H1 (cell line): ENCODE measurements at regions not wholly inside any gene's neighbourhood (a gene's known extent, or its start where the extent isn't known, plus 50 kb on each side); places are given as distances from the start of the nearest gene placed in this dataset.
A peak's percentile ranks its signal among the peaks of the same experiment; 100 is the strongest.

ENCODE experiments used
- CTCF ChIA-PET: fragments of 300-600 bp; sonication (Branson Sonifier 250); formaldehyde crosslinking; loops from one replicate; lab custom pipeline; 2021; ENCODE audit not compliant: partially characterized antibody; lab: Charles Lee
- POLR2A ChIA-PET: fragments of 300-600 bp; sonication (Branson Sonifier 250); formaldehyde crosslinking; loops from one replicate; lab custom pipeline; 2021; ENCODE audit warnings: inconsistent platforms; ENCODE audit not compliant: partially characterized antibody; lab: Charles Lee
- DNase-seq, 2 experiments: peaks; one replicate each; pipeline versions ENCODE4 v3.0.0 to v3.0.0-alpha.2; 2010 to 2022; ENCODE audit warnings: low spot score in 2 of 2, low read depth in 1 of 2, mixed read lengths in 1 of 2
- FAIRE-seq: peaks from 2 replicates; lab custom pipeline; 2011; peaks lifted over from hg19 to GRCh38; lab: Jason Lieb, UNC
- H2AFZ ChIP-seq: 2 replicates; pipeline ENCODE4 v1.8.1; 2012; ENCODE audit warnings: low read length, inconsistent platforms
- H2AK5ac ChIP-seq: 2 replicates; pipeline ENCODE4 v1.6.1; 2013; ENCODE audit warnings: low read depth, low read length
- H2BK120ac ChIP-seq: replicated peaks from 2 replicates; pipeline ENCODE3; 2013; ENCODE audit warnings: low read depth, low read length, inconsistent platforms
- H2BK12ac ChIP-seq: 2 replicates; pipeline ENCODE4 v1.6.1; 2013; ENCODE audit warnings: low read depth, low read length
- H2BK15ac ChIP-seq: 2 replicates; pipeline ENCODE4 v1.6.1; 2013; ENCODE audit warnings: low read length
- H2BK20ac ChIP-seq: 2 replicates; pipeline ENCODE4 v1.6.1; 2013; ENCODE audit warnings: low read length
- H2BK5ac ChIP-seq: 2 replicates; pipeline ENCODE4 v1.6.1; 2013; ENCODE audit warnings: low read depth, low read length
- H3K14ac ChIP-seq: 2 replicates; pipeline ENCODE4 v1.6.1; 2013; ENCODE audit warnings: inconsistent platforms; ENCODE audit not compliant: insufficient read length
- H3K18ac ChIP-seq: 2 replicates; pipeline ENCODE4 v1.6.1; 2013; ENCODE audit warnings: low read length; ENCODE audit errors: extremely low read depth
- H3K23ac ChIP-seq: 2 replicates; pipeline ENCODE4 v1.6.1; 2013; ENCODE audit warnings: inconsistent platforms; ENCODE audit not compliant: insufficient read length
- H3K23me2 ChIP-seq: 2 replicates; pipeline ENCODE4 v1.6.1; 2013; ENCODE audit warnings: low read depth, low read length
- H3K27ac ChIP-seq: 2 replicates; pipeline ENCODE4 v1.6.1; 2011; ENCODE audit warnings: low read depth, low read length, inconsistent platforms
- H3K27me3 ChIP-seq, 4 experiments: replicated peaks in 1 of 4; 1 replicate in 1 of 4; 2 replicates in 3 of 4; pipeline versions ENCODE4 v1.6.1 to v1.8.1; 2011 to 2013; ENCODE audit warnings: low read length in 3 of 4, mild to moderate bottlenecking in 3 of 4, inconsistent platforms in 2 of 4, mixed read lengths in 2 of 4, moderate library complexity in 1 of 4; ENCODE audit not compliant: control insufficient read depth in 3 of 4, insufficient read depth in 3 of 4; ENCODE audit errors: extremely low read depth in 1 of 4
- H3K36me3 ChIP-seq, 4 experiments: 2 replicates each; pipeline versions ENCODE4 v1.6.1 to v1.8.1; 2011 to 2013; ENCODE audit warnings: mild to moderate bottlenecking in 4 of 4, low read length in 3 of 4, moderate library complexity in 2 of 4, control low read depth in 1 of 4, inconsistent platforms in 1 of 4; ENCODE audit not compliant: insufficient read depth in 4 of 4, control insufficient read depth in 2 of 4
- H3K4ac ChIP-seq: replicated peaks from 2 replicates; pipeline ENCODE3; 2013; ENCODE audit warnings: low read length, low read depth, mixed read lengths, inconsistent platforms; ENCODE audit not compliant: insufficient read length
- H3K4me1 ChIP-seq, 4 experiments: replicated peaks in 1 of 4; 1 replicate in 1 of 4; 2 replicates in 3 of 4; pipeline versions ENCODE4 v1.6.1 to v1.8.1; 2011 to 2013; ENCODE audit warnings: low read length in 3 of 4, inconsistent platforms in 2 of 4, mixed read lengths in 1 of 4; ENCODE audit not compliant: insufficient read depth in 4 of 4, control insufficient read depth in 3 of 4
- H3K4me2 ChIP-seq, 2 experiments: 2 replicates each; pipeline versions ENCODE4 v1.6.1 to v1.8.1; 2011 to 2013; ENCODE audit warnings: low read depth in 2 of 2, low read length in 2 of 2, control low read depth in 1 of 2, inconsistent platforms in 1 of 2, mild to moderate bottlenecking in 1 of 2; ENCODE audit not compliant: insufficient read depth in 1 of 2
- H3K4me3 ChIP-seq, 4 experiments: fragments of 200-600, 300-600 bp in 1 of 4; sonication (generic), shearing (Covaris generic), sonication (Bioruptor Twin) in 1 of 4; 2 replicates each; pipeline versions ENCODE4 v1.5.1 to v1.8.1; 2011 to 2016; ENCODE audit warnings: low read length in 4 of 4, low read depth in 3 of 4, control low read depth in 2 of 4, inconsistent platforms in 2 of 4, mild to moderate bottlenecking in 2 of 4, mixed read lengths in 1 of 4, moderate library complexity in 1 of 4; ENCODE audit not compliant: insufficient read depth in 2 of 4; ENCODE audit errors: extremely low read depth in 1 of 4
- H3K56ac ChIP-seq: replicated peaks from 2 replicates; pipeline ENCODE3; 2013; ENCODE audit warnings: low read depth, mild to moderate bottlenecking, mixed read lengths, low read length, inconsistent platforms; ENCODE audit not compliant: insufficient read length
- H3K79me1 ChIP-seq: 2 replicates; pipeline ENCODE4 v1.6.1; 2013; ENCODE audit warnings: low read depth, low read length, control low read depth
- H3K79me2 ChIP-seq, 2 experiments: 2 replicates each; pipeline versions ENCODE4 v1.6.1 to v1.8.1; 2012 to 2013; ENCODE audit warnings: low read length in 2 of 2, mild to moderate bottlenecking in 2 of 2, inconsistent platforms in 1 of 2; ENCODE audit not compliant: insufficient read depth in 2 of 2, control insufficient read depth in 1 of 2
- H3K9ac ChIP-seq, 4 experiments: replicated peaks in 1 of 4; 1 replicate in 1 of 4; 2 replicates in 3 of 4; pipeline versions ENCODE4 v1.6.1 to v1.8.1; 2011 to 2013; ENCODE audit warnings: low read depth in 3 of 4, low read length in 3 of 4, control low read depth in 2 of 4, mild to moderate bottlenecking in 2 of 4, moderate library complexity in 2 of 4, inconsistent platforms in 1 of 4; ENCODE audit errors: extremely low read depth in 1 of 4
- H3K9me3 ChIP-seq, 2 experiments: 2 replicates each; pipeline versions ENCODE4 v1.6.1 to v1.8.1; 2012 to 2013; ENCODE audit warnings: mild to moderate bottlenecking in 2 of 2, moderate library complexity in 2 of 2, control low read depth in 1 of 2, inconsistent platforms in 1 of 2, low read depth in 1 of 2, low read length in 1 of 2, mixed read lengths in 1 of 2; ENCODE audit not compliant: insufficient read depth in 2 of 2
- H4K20me1 ChIP-seq, 2 experiments: replicated peaks in 1 of 2; 2 replicates each; pipeline versions ENCODE3 to v1.8.1; 2011 to 2013; ENCODE audit warnings: inconsistent platforms in 2 of 2, low read length in 2 of 2, mild to moderate bottlenecking in 1 of 2; ENCODE audit not compliant: insufficient read depth in 2 of 2, control insufficient read depth in 1 of 2
- H4K5ac ChIP-seq: 2 replicates; pipeline ENCODE4 v1.6.1; 2013; ENCODE audit warnings: low read length, low read depth, mixed read lengths, inconsistent platforms; ENCODE audit not compliant: insufficient read length
- H4K8ac ChIP-seq: 2 replicates; pipeline ENCODE4 v1.8.0; 2013; ENCODE audit warnings: mild to moderate bottlenecking, moderate library complexity, low read length, inconsistent platforms; ENCODE audit not compliant: insufficient read depth; ENCODE audit errors: extremely low read depth
- H4K91ac ChIP-seq: replicated peaks from 2 replicates; pipeline ENCODE3; 2013; ENCODE audit warnings: low read length, mixed read lengths, inconsistent platforms; ENCODE audit not compliant: insufficient read length
- ASH2L ChIP-seq: fragments of 200-600, 300-600 bp; sonication (generic); IDR thresholded peaks from one replicate; pipeline ENCODE4 v1.7.1; 2017; ENCODE audit warnings: low read length
- ATF2 ChIP-seq: IDR thresholded peaks from 2 replicates; pipeline ENCODE4 v1.6.1; 2012; ENCODE audit warnings: low read length, inconsistent platforms
- BCL11A ChIP-seq, 2 experiments: IDR thresholded peaks; one replicate each; pipeline ENCODE4 v1.6.1; 2011; ENCODE audit warnings: low read depth in 2 of 2, low read length in 2 of 2, mild to moderate bottlenecking in 2 of 2
- CHD2 ChIP-seq: IDR thresholded peaks from 2 replicates; pipeline ENCODE4 v1.6.1; 2012; ENCODE audit warnings: low read length, improper control_type of control experiment
- CTBP2 ChIP-seq: IDR thresholded peaks from 2 replicates; pipeline ENCODE4 v1.7.0; 2011; ENCODE audit warnings: borderline replicate concordance, mild to moderate bottlenecking, moderate library complexity, mixed read lengths, low read length; ENCODE audit not compliant: insufficient read depth, insufficient read length
- HDAC6 ChIP-seq: IDR thresholded peaks from one replicate; pipeline ENCODE4 v1.7.1; 2012; ENCODE audit warnings: low read depth, mild to moderate bottlenecking, inconsistent platforms, low read length, moderate library complexity
- JUN ChIP-seq: IDR thresholded peaks from 2 replicates; pipeline ENCODE4 v1.6.1; 2011; ENCODE audit warnings: low read depth, mild to moderate bottlenecking, improper control_type of control experiment, low read length
- POLR2AphosphoS5 ChIP-seq: IDR thresholded peaks from 2 replicates; pipeline ENCODE4 v1.6.1; 2011; ENCODE audit warnings: low read depth, low read length
- RFX5 ChIP-seq: IDR thresholded peaks from 2 replicates; pipeline ENCODE4 v1.6.1; 2011; ENCODE audit warnings: low read depth, low read length, improper control_type of control experiment, borderline replicate concordance
- RNF2 ChIP-seq: fragments of 200-900, 300-1000 bp; sonication (generic); IDR thresholded peaks from 2 replicates; pipeline ENCODE4 v1.7.1; 2016; ENCODE audit warnings: borderline replicate concordance, low read depth, mild to moderate bottlenecking, antibody characterized with exemption, low read length; ENCODE audit not compliant: poor library complexity, severe bottlenecking; ENCODE audit errors: missing control alignments
- TCF12 ChIP-seq: IDR thresholded peaks from 2 replicates; pipeline ENCODE4 v1.6.1; 2011; ENCODE audit warnings: low read depth, mild to moderate bottlenecking, low read length
- TEAD4 ChIP-seq: IDR thresholded peaks from 2 replicates; pipeline ENCODE4 v1.6.1; 2012; ENCODE audit warnings: low read depth, low read length, inconsistent platforms, mixed read lengths
- WGBS, 2 experiments: shearing (Covaris generic) in 1 of 2; methylation state at CpG; one replicate each; pipeline versions ENCODE4 v1.1.6 to v1.1.7; 2013 to 2015; ENCODE audit warnings: low lambda C conversion rate in 2 of 2, mixed read lengths in 2 of 2, inconsistent platforms in 1 of 2, low coverage in 1 of 2, missing lambda C conversion rate in 1 of 2; ENCODE audit not compliant: insufficient replicate concordance in 2 of 2, insufficient coverage in 1 of 2, insufficient read length in 1 of 2; ENCODE audit errors: extremely low coverage in 1 of 2, missing lambda C conversion rate in 1 of 2; 5-methylcytosine and 5-hydroxymethylcytosine counted together

DNA sequence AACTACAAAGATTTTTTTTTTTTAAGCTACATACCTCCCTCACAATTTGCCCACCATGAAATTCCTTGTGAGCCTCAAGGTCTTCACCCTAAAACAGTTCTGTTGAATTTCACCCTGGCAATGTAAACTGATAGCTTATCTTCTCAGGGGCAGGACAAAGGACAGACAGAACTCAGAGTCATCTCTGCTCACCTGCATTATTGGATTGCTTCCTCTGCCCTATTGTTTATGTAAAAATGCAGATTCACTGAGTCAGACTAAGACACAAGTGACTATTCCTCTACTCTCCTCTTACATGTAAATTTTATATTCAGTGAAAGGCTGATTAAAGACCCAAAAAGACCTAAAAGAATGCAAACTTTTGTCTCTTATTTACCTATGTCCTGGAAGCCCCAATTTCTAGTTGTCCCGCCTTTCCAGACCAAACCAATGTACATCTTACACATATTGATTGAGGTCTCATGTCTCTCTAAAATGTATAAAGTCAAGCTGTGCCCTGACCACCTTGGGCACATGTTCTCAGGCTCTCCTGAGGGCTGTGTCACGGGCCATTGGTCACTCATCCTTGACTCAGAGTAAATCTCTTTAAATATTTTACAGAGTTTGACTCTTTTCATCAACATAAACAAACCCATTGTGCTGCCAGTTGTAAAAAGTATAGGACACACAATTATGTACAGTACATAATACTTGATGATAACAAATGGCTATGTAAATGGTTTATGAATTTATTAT, 440.2 kb downstream of the HTR7 start:
- Histone ChIP-seq H3K9me3 (no peaks in the 10 kb centered on the region), H3K23me2 (no peaks in the 10 kb centered on the region), H2BK15ac (no peak overlapping the region), H3K4ac (no peak overlapping the region), H3K4me1 (no peaks in the 10 kb centered on the region; a peak in 1 of 7 replicates), H3K79me2 (no peaks in the 10 kb centered on the region), H2BK120ac (no peak overlapping the region), H3K4me2 (no peak overlapping the region), H3K9ac (no peak overlapping the region), H2BK12ac (no peak overlapping the region), H3K36me3 (no peaks in the 10 kb centered on the region), H3K14ac (no peak overlapping the region), H2BK5ac (no peak overlapping the region), H3K18ac (no peak overlapping the region), H3K4me3 (no peak overlapping the region), H2AK5ac (no peak overlapping the region), H4K91ac (no peak overlapping the region), H3K27me3 (no peaks in the 10 kb centered on the region), H4K8ac (no peak overlapping the region), H3K27ac (no peak overlapping the region), H4K5ac (no peak overlapping the region), H3K56ac (no peak overlapping the region), H2BK20ac (no peak overlapping the region), H2AFZ (peak overlapping the region; percentile 60; the same call in 1 of the 2 replicates), H3K23ac (no peak overlapping the region), H4K20me1 (no peaks in the 10 kb centered on the region), H3K79me1 (no peaks in the 10 kb centered on the region)
- DNase-seq (no peak), FAIRE-seq (no peak)
- ChIA-PET CTCF (no interaction called here), POLR2A (interaction anchor here (0.9 kb wide), 1 partner anchor 90 kb away, joined by 3 read pairs; no protein-coding TSS in a partner anchor)
- 80% methylated on average over 2 of the region's 2 CpGs; no CpG with 5 or more reads in 1 of the 2 experiments for WGBS, 2 experiments
- no peak for TF ChIP-seq ASH2L
- no peak for TF ChIP-seq ATF2
- TF ChIP-seq TCF12, result no peak
- no peak for TF ChIP-seq HDAC6
- no peak for TF ChIP-seq JUN
- TF ChIP-seq CTBP2, result no peak
- TF ChIP-seq RNF2, result no peak
- TF ChIP-seq TEAD4, result no peak
- TF ChIP-seq RFX5, result no peak
- no peak for TF ChIP-seq CHD2
- no peak for TF ChIP-seq BCL11A (IDR thresholded peaks at IDR 0.05; ENCODE audit: low read depth in 2 of 2, low read length in 2 of 2)
- no peak for TF ChIP-seq POLR2AphosphoS5
